H9 (cell line): ENCODE measurements at regions not wholly inside any gene's neighbourhood (a gene's known extent, or its start where the extent isn't known, plus 50 kb on each side); places are given as distances from the start of the nearest gene placed in this dataset.

Experiments used
- DNase-seq: peaks from one replicate; pipeline ENCODE4 v3.0.0-alpha.2; 2017
- H2AFZ ChIP-seq: one replicate; pipeline ENCODE4 v1.6.1; 2013; ENCODE audit warnings: mild to moderate bottlenecking, low read length, control low read depth, moderate library complexity
- H2AK5ac ChIP-seq: 2 replicates; pipeline ENCODE4 v1.6.1; 2013; ENCODE audit warnings: low read length, control low read depth, mixed read lengths; ENCODE audit not compliant: insufficient read length
- H2BK120ac ChIP-seq: one replicate; pipeline ENCODE4 v1.6.1; 2013; ENCODE audit warnings: low read depth, mild to moderate bottlenecking, low read length, control low read depth, inconsistent platforms; ENCODE audit not compliant: poor library complexity, severe bottlenecking
- H2BK12ac ChIP-seq: 2 replicates; pipeline ENCODE4 v1.6.1; 2013; ENCODE audit warnings: low read length, control low read depth, mixed read lengths, low read depth; ENCODE audit not compliant: insufficient read length
- H2BK15ac ChIP-seq: 2 replicates; pipeline ENCODE4 v1.6.1; 2013; ENCODE audit warnings: low read depth, low read length, control low read depth
- H2BK20ac ChIP-seq: one replicate; pipeline ENCODE4 v1.6.1; 2013; ENCODE audit warnings: low read depth, mild to moderate bottlenecking, low read length, control low read depth, inconsistent platforms; ENCODE audit not compliant: poor library complexity, severe bottlenecking
- H2BK5ac ChIP-seq: 2 replicates; pipeline ENCODE4 v1.6.1; 2013; ENCODE audit warnings: low read length, control low read depth, mixed read lengths; ENCODE audit not compliant: insufficient read length
- H3K14ac ChIP-seq: 2 replicates; pipeline ENCODE4 v1.6.1; 2013; ENCODE audit warnings: low read length, control low read depth; ENCODE audit not compliant: insufficient read depth
- H3K18ac ChIP-seq: 2 replicates; pipeline ENCODE4 v1.6.1; 2013; ENCODE audit warnings: low read depth, mild to moderate bottlenecking, mixed read lengths, low read length, control low read depth; ENCODE audit not compliant: insufficient read length
- H3K23ac ChIP-seq: 2 replicates; pipeline ENCODE4 v1.6.1; 2013; ENCODE audit warnings: low read length, control low read depth, mixed read lengths, low read depth; ENCODE audit not compliant: insufficient read length
- H3K23me2 ChIP-seq: 2 replicates; pipeline ENCODE4 v1.6.1; 2013; ENCODE audit warnings: low read depth, mild to moderate bottlenecking, mixed read lengths, low read length, control low read depth; ENCODE audit not compliant: insufficient read length, poor library complexity, severe bottlenecking
- H3K27ac ChIP-seq: 2 replicates; pipeline ENCODE4 v1.5.1; 2013; ENCODE audit warnings: low read length, control low read depth, mixed read lengths, low read depth; ENCODE audit not compliant: insufficient read length
- H3K27me3 ChIP-seq: 2 replicates; pipeline ENCODE4 v1.6.1; 2013; ENCODE audit warnings: low read length, control low read depth, inconsistent platforms; ENCODE audit not compliant: insufficient read depth
- H3K4ac ChIP-seq: 2 replicates; pipeline ENCODE4 v1.6.1; 2013; ENCODE audit warnings: low read depth, mild to moderate bottlenecking, control low read depth, inconsistent platforms, low read length, moderate library complexity
- H3K4me1 ChIP-seq: 2 replicates; pipeline ENCODE4 v1.6.1; 2013; ENCODE audit warnings: low read length, control low read depth, inconsistent platforms; ENCODE audit not compliant: insufficient read depth
- H3K4me2 ChIP-seq: 2 replicates; pipeline ENCODE4 v1.6.1; 2013; ENCODE audit warnings: low read length, control low read depth, mixed read lengths; ENCODE audit not compliant: insufficient read length, insufficient read depth
- H3K56ac ChIP-seq: 2 replicates; pipeline ENCODE4 v1.6.1; 2013; ENCODE audit warnings: low read depth, mild to moderate bottlenecking, mixed read lengths, low read length, control low read depth; ENCODE audit not compliant: insufficient read length
- H3K79me1 ChIP-seq: 2 replicates; pipeline ENCODE4 v1.6.1; 2013; ENCODE audit warnings: low read depth, mild to moderate bottlenecking, moderate library complexity, low read length, control low read depth, inconsistent platforms; ENCODE audit not compliant: insufficient read depth, poor library complexity, severe bottlenecking
- H3K79me2 ChIP-seq: 2 replicates; pipeline ENCODE4 v1.6.1; 2013; ENCODE audit warnings: low read length, control low read depth, inconsistent platforms; ENCODE audit not compliant: insufficient read depth
- H3K9ac ChIP-seq: 2 replicates; pipeline ENCODE4 v1.6.1; 2013; ENCODE audit warnings: low read length, control low read depth, mixed read lengths; ENCODE audit not compliant: insufficient read length; ENCODE audit errors: extremely low read depth
- H3K9me3 ChIP-seq: one replicate; pipeline ENCODE4 v1.6.1; 2013; ENCODE audit warnings: low read depth, low read length, inconsistent platforms; ENCODE audit not compliant: control insufficient read depth
- H3T11ph ChIP-seq: one replicate; pipeline ENCODE4 v1.6.1; 2013; ENCODE audit warnings: mild to moderate bottlenecking, low read length, control low read depth, inconsistent platforms
- H4K20me1 ChIP-seq: one replicate; pipeline ENCODE4 v1.6.1; 2013; ENCODE audit not compliant: control insufficient read depth, insufficient read length, insufficient read depth
- H4K5ac ChIP-seq: 2 replicates; pipeline ENCODE4 v1.6.1; 2013; ENCODE audit warnings: low read depth, mild to moderate bottlenecking, mixed read lengths, low read length, control low read depth; ENCODE audit not compliant: insufficient read length
- H4K8ac ChIP-seq: replicated peaks from 2 replicates; pipeline ENCODE4 v1.6.1; 2013; ENCODE audit warnings: low read length, control low read depth, mixed read lengths, low read depth; ENCODE audit not compliant: insufficient read length
- H4K91ac ChIP-seq: 2 replicates; pipeline ENCODE4 v1.6.1; 2013; ENCODE audit warnings: low read depth, mild to moderate bottlenecking, moderate library complexity, mixed read lengths, low read length, control low read depth; ENCODE audit not compliant: insufficient read length
- H3K27ac Mint-ChIP-seq, 3 experiments: 2 replicates in 2 of 3; 3 replicates in 1 of 3; pipeline ENCODE4 v1.8.0; 2020 to 2021; ENCODE audit warnings: mixed read lengths in 3 of 3, mild to moderate bottlenecking in 1 of 3, moderate library complexity in 1 of 3
- H3K27me3 Mint-ChIP-seq: 2 replicates; pipeline ENCODE4 v1.8.0; 2021; ENCODE audit warnings: low read depth, mild to moderate bottlenecking, moderate library complexity, mixed read lengths
- H3K36me3 Mint-ChIP-seq, 3 experiments: 2 replicates in 2 of 3; 3 replicates in 1 of 3; pipeline ENCODE4 v1.8.0; 2020 to 2021; ENCODE audit warnings: low read depth in 3 of 3, mixed read lengths in 3 of 3; ENCODE audit not compliant: insufficient read depth in 1 of 3
- H3K4me1 Mint-ChIP-seq, 2 experiments: 2 replicates each; pipeline ENCODE4 v1.8.0; 2020; ENCODE audit warnings: mixed read lengths in 2 of 2
- H3K4me3 Mint-ChIP-seq, 2 experiments: 2 replicates in 1 of 2; 3 replicates in 1 of 2; pipeline ENCODE4 v1.8.0; 2020 to 2021; ENCODE audit warnings: mild to moderate bottlenecking in 2 of 2, mixed read lengths in 2 of 2, moderate library complexity in 1 of 2
- H3K9me3 Mint-ChIP-seq, 2 experiments: 2 replicates in 1 of 2; 3 replicates in 1 of 2; pipeline ENCODE4 v1.8.0; 2020; ENCODE audit warnings: mild to moderate bottlenecking in 2 of 2, mixed read lengths in 2 of 2, moderate library complexity in 1 of 2
- WGBS: extraction: QIAGEN DNeasy Blood & Tissue Kit; methylation state at CpG from one replicate; pipeline ENCODE4 v1.1.7; 2013; ENCODE audit warnings: missing lambda C conversion rate, low lambda C conversion rate, mixed read lengths; ENCODE audit not compliant: insufficient read length; ENCODE audit errors: extremely low coverage; 5-methylcytosine and 5-hydroxymethylcytosine counted together
- TF ChIP-seq, protein P1 (sequence below): fragments of 200-600 bp; sonication (generic); conservative IDR thresholded peaks from 3 replicates; pipeline ENCODE4 v1.8.0; 2021; ENCODE audit warnings: antibody characterized with exemption, mild to moderate bottlenecking

DNA sequence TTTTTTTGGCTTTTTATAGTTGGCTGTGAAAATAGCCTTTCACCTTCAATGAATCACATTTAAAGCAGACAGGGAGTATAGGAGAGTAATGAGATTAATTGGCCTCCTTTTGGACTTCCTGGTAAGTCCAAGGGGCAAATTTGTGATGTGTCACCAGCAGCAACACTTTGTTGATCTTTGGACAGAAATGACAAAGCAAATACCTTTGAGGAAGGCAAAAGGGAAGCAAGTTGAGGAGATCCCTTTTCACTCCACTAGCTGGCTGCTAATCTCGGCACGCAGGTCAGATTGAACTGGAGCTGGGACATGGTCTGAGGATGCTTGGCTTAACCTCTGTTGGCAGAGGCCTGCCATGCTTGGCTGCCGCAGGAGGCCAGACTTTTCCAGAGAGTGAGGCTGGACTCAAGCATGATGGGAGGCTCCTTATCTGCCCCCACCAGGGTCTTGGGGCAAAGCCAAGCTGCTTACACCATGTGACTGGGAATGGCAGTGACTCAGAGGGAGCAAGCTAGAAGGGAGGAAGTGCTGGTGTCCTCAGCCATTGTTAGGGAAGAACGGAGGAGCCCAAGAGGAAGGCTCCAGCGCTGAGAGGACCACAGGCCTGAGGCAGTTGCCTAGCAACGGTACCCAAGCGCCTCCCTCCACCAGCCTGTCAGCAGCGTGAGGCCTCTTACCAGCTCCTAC lies 174.5 kb upstream of the MAP1B start:
- Histone ChIP-seq H3T11ph (no peak overlapping the region), H3K18ac (no peak overlapping the region), H4K8ac (no peak overlapping the region), H3K9ac (no peak overlapping the region), H2BK12ac (no peak overlapping the region), H3K56ac (no peak overlapping the region), H2BK20ac (no peak overlapping the region), H3K79me1 (no peaks in the 10 kb centered on the region), H3K27me3 (no peaks in the 10 kb centered on the region), H3K23ac (no peak overlapping the region), H2BK120ac (no peak overlapping the region), H3K79me2 (no peaks in the 10 kb centered on the region), H2BK15ac (no peak overlapping the region), H3K27ac (no peak overlapping the region), H3K4ac (no peak overlapping the region), H4K20me1 (no peaks in the 10 kb centered on the region), H3K4me2 (no peak overlapping the region), H3K4me1 (no peaks in the 10 kb centered on the region), H2AFZ (no peak overlapping the region), H4K91ac (no peak overlapping the region), H3K23me2 (no peaks in the 10 kb centered on the region), H3K9me3 (no peaks in the 10 kb centered on the region), H2BK5ac (no peak overlapping the region), H3K14ac (no peak overlapping the region), H2AK5ac (no peak overlapping the region), H4K5ac (no peak overlapping the region)
- H3K36me3 Mint-ChIP-seq, result no peaks in the 10 kb centered on the region
- peaks cover 0 to 2% of the 10 kb centered on the region in 2 experiments; a peak in 1 of 5 replicates for H3K9me3 Mint-ChIP-seq
- no peak overlapping the region for H3K4me3 Mint-ChIP-seq
- TF ChIP-seq, protein P1, sequence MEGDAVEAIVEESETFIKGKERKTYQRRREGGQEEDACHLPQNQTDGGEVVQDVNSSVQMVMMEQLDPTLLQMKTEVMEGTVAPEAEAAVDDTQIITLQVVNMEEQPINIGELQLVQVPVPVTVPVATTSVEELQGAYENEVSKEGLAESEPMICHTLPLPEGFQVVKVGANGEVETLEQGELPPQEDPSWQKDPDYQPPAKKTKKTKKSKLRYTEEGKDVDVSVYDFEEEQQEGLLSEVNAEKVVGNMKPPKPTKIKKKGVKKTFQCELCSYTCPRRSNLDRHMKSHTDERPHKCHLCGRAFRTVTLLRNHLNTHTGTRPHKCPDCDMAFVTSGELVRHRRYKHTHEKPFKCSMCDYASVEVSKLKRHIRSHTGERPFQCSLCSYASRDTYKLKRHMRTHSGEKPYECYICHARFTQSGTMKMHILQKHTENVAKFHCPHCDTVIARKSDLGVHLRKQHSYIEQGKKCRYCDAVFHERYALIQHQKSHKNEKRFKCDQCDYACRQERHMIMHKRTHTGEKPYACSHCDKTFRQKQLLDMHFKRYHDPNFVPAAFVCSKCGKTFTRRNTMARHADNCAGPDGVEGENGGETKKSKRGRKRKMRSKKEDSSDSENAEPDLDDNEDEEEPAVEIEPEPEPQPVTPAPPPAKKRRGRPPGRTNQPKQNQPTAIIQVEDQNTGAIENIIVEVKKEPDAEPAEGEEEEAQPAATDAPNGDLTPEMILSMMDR, result no peak
- no peak overlapping the region; a peak in 1 of 7 replicates for H3K27ac Mint-ChIP-seq
- peak; percentile 79 for DNase-seq
- H3K4me1 Mint-ChIP-seq, result peaks cover 16 to 23% of the 10 kb centered on the region in 2 experiments
- WGBS, result no CpG with 5 or more reads among the region's 8 CpGs
- H3K27me3 Mint-ChIP-seq, result peaks cover 2% of the 10 kb centered on the region; the same call in 1 of the 2 replicates
